Smooth muscle cell (in vitro differentiated cells): ENCODE measurements at regions not wholly inside any gene's neighbourhood (a gene's known extent, or its start where the extent isn't known, plus 50 kb on each side); places are given as distances from the start of the nearest gene placed in this dataset.
A peak's percentile ranks its signal among the peaks of the same experiment; 100 is the strongest.

Source experiments
- DNase-seq: peaks from one replicate; lab custom pipeline; 2025; ENCODE audit not compliant: unreplicated experiment; lab: John Stamatoyannopoulos, UW
- H2AFZ ChIP-seq: fragments of 200-600 bp; sonication (generic); 2 replicates; pipeline ENCODE4 v1.6.0; 2016; ENCODE audit warnings: antibody characterized with exemption, low read depth, mild to moderate bottlenecking
- H3F3A ChIP-seq: fragments of 200-600 bp; sonication (generic); 2 replicates; pipeline ENCODE4 v1.6.0; 2017; ENCODE audit warnings: antibody characterized with exemption, low read depth
- H3K27ac ChIP-seq: fragments of 200-600 bp; sonication (generic); 2 replicates; pipeline ENCODE4 v1.5.1; 2016; ENCODE audit warnings: low read depth, mild to moderate bottlenecking
- H3K27me3 ChIP-seq: fragments of 200-600 bp; sonication (generic); 2 replicates; pipeline ENCODE4 v1.6.1; 2016; ENCODE audit warnings: low read depth, mild to moderate bottlenecking
- H3K36me3 ChIP-seq: fragments of 200-600 bp; sonication (generic); 2 replicates; pipeline ENCODE4 v1.5.1; 2016; ENCODE audit warnings: low read depth
- H3K4me1 ChIP-seq: fragments of 200-600 bp; sonication (generic); 2 replicates; pipeline ENCODE4 v1.5.1; 2016; ENCODE audit warnings: low read depth
- H3K4me2 ChIP-seq: fragments of 200-600 bp; sonication (generic); 2 replicates; pipeline ENCODE4 v1.6.0; 2016; ENCODE audit warnings: mild to moderate bottlenecking
- H3K4me3 ChIP-seq: fragments of 200-600 bp; sonication (generic); 2 replicates; pipeline ENCODE4 v1.5.1; 2016; ENCODE audit warnings: mild to moderate bottlenecking
- H3K79me2 ChIP-seq: fragments of 200-600 bp; sonication (generic); 2 replicates; pipeline ENCODE4 v1.6.0; 2016; ENCODE audit warnings: low read depth, mild to moderate bottlenecking
- H3K9ac ChIP-seq: fragments of 200-600 bp; sonication (generic); 2 replicates; pipeline ENCODE4 v1.6.0; 2016; ENCODE audit warnings: low read depth
- H3K9me3 ChIP-seq: fragments of 200-600 bp; sonication (generic); replicated peaks from 2 replicates; pipeline ENCODE4 v1.5.1; 2016; ENCODE audit warnings: low read depth
- H4K20me1 ChIP-seq: fragments of 200-600 bp; sonication (generic); 2 replicates; pipeline ENCODE4 v1.6.0; 2016; ENCODE audit warnings: low read depth
- WGBS: methylation state at CpG from one replicate; pipeline ENCODE4 v1.1.7; 2016; ENCODE audit warnings: low lambda C conversion rate; 5-methylcytosine and 5-hydroxymethylcytosine counted together
- TF ChIP-seq, protein P1 (sequence below): fragments of 200-600 bp; sonication (generic); IDR thresholded peaks from 2 replicates; pipeline ENCODE4 v1.5.1; 2017; ENCODE audit warnings: borderline replicate concordance, mild to moderate bottlenecking, antibody characterized with exemption; ENCODE audit not compliant: insufficient read depth, poor library complexity, severe bottlenecking

DNA sequence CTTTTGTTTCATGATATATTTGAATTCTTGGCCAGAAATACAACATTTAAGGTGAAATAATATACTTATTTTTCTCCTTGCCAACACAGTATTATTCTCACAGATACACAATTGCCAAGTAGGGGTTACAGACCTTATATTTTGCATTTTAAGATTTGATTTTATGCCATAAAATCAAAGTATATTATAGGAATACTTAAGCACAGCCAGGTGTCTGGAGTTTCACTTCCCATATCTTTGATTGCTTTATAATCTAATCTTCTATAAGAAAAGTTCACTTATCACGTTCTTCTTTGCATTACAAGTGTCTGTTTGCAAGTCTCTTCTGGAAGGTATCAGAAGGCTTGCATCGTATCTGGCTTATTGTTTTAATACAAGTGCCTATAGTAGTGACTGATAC, 327.7 kb upstream of the MANEA start:
- 79% methylated on average over 2 of the region's 2 CpGs for WGBS
- Histone ChIP-seq H3K36me3 (no peaks in the 10 kb centered on the region), H4K20me1 (no peaks in the 10 kb centered on the region), H3K9ac (no peak overlapping the region), H3K27ac (no peak overlapping the region), H2AFZ (peak overlapping the region; percentile 1), H3F3A (no peaks in the 10 kb centered on the region), H3K27me3 (no peaks in the 10 kb centered on the region), H3K4me3 (no peak overlapping the region), H3K4me1 (no peaks in the 10 kb centered on the region), H3K9me3 (no peaks in the 10 kb centered on the region), H3K4me2 (peak overlapping the region; percentile 15), H3K79me2 (no peaks in the 10 kb centered on the region)
- DNase-seq, result no peak
- TF ChIP-seq, protein P1, sequence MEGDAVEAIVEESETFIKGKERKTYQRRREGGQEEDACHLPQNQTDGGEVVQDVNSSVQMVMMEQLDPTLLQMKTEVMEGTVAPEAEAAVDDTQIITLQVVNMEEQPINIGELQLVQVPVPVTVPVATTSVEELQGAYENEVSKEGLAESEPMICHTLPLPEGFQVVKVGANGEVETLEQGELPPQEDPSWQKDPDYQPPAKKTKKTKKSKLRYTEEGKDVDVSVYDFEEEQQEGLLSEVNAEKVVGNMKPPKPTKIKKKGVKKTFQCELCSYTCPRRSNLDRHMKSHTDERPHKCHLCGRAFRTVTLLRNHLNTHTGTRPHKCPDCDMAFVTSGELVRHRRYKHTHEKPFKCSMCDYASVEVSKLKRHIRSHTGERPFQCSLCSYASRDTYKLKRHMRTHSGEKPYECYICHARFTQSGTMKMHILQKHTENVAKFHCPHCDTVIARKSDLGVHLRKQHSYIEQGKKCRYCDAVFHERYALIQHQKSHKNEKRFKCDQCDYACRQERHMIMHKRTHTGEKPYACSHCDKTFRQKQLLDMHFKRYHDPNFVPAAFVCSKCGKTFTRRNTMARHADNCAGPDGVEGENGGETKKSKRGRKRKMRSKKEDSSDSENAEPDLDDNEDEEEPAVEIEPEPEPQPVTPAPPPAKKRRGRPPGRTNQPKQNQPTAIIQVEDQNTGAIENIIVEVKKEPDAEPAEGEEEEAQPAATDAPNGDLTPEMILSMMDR, result no peak

GRCh38 chr6:95263840-95264239, 313.5 kb upstream of the MANEA start:
- 0% methylated on average over 1 of the region's 1 CpG for WGBS

GRCh38 chr6:95266537-95267258, 310.6 kb upstream of the MANEA start:
- TF ChIP-seq, protein P1, result no peak
- no peak for DNase-seq

More at GRCh38 chr6:95263840-95264239, 313.5 kb upstream of the MANEA start:
- TF ChIP-seq, protein P1, result no peak
- no peak overlapping the region for H3K9ac ChIP-seq
- no peak overlapping the region for H3K4me3 ChIP-seq
- H3K27me3 ChIP-seq, result no peaks in the 10 kb centered on the region
- no peak overlapping the region for H3K27ac ChIP-seq
- DNase-seq, result no peak
- H3K4me1 ChIP-seq, result no peaks in the 10 kb centered on the region
- no peaks in the 10 kb centered on the region for H3K9me3 ChIP-seq
- no peaks in the 10 kb centered on the region for H3F3A ChIP-seq
- no peaks in the 10 kb centered on the region for H4K20me1 ChIP-seq
- no peaks in the 10 kb centered on the region for H3K79me2 ChIP-seq
- H2AFZ ChIP-seq, result no peak overlapping the region
- no peak overlapping the region for H3K4me2 ChIP-seq
- H3K36me3 ChIP-seq, result no peaks in the 10 kb centered on the region

More at GRCh38 chr6:95266537-95267258, 310.6 kb upstream of the MANEA start:
- WGBS, result 58% methylated on average over 4 of the region's 4 CpGs
- Histone ChIP-seq H2AFZ (no peak overlapping the region), H3K79me2 (no peaks in the 10 kb centered on the region), H4K20me1 (no peaks in the 10 kb centered on the region), H3K4me1 (no peaks in the 10 kb centered on the region), H3K4me3 (no peak overlapping the region), H3K36me3 (no peaks in the 10 kb centered on the region), H3K9ac (no peak overlapping the region), H3K9me3 (no peaks in the 10 kb centered on the region), H3F3A (no peaks in the 10 kb centered on the region), H3K27ac (no peak overlapping the region), H3K27me3 (no peaks in the 10 kb centered on the region), H3K4me2 (no peak overlapping the region)
